ENCODE measurements at regions not wholly inside any gene's neighbourhood (a gene's known extent, or its start where the extent isn't known, plus 50 kb on each side); places are given as distances from the start of the nearest gene placed in this dataset.

DNA sequence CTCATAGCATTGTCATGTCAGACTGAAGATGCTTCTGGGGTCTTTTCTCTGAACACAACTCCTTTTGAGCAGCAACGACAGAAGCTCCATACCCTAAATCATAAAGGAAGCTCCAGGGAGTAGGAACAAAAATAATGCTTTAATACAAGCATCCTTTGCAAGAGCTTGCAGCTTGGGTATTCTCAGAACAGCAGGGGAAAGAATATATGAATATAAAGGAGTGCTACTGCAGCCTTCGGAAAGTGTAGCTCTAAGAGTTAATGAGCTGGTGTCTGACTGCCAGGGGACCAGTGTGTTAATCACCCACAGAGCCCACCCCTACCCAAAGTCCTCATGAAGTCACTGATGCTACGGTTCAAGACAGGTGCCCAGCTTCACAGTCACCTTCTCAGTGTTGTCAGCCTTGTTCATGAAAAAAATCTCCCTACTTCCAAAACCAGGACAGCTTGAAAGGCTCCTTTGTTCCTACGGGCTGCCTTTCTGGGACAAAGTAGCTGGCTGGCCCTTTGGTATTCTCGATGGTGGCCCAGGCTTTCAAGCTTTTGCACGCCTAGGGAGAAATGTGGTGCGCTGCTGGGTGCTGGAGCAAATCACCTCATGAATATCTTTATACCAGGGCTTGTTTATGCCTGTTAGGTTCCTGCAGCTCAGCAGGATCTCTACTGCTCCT lies 259.7 kb downstream of the CMPK2 start:
- Histone ChIP-seq H3K27me3 (ENCODE audit: insufficient read depth, poor library complexity, severe bottlenecking) (no peaks in the 10 kb centered on the region), H3K36me3 (ENCODE audit: low read depth) (no peaks in the 10 kb centered on the region), H3K4me1 (ENCODE audit: insufficient read depth, poor library complexity, severe bottlenecking) (no peaks in the 10 kb centered on the region), H3K27ac (ENCODE audit: poor library complexity, severe bottlenecking) (no peak overlapping the region), H3K9me3 (ENCODE audit: severe bottlenecking) (no peaks in the 10 kb centered on the region), H3K4me3 (ENCODE audit: severe bottlenecking) (no peak overlapping the region)
- TF ChIP-seq, protein P1, sequence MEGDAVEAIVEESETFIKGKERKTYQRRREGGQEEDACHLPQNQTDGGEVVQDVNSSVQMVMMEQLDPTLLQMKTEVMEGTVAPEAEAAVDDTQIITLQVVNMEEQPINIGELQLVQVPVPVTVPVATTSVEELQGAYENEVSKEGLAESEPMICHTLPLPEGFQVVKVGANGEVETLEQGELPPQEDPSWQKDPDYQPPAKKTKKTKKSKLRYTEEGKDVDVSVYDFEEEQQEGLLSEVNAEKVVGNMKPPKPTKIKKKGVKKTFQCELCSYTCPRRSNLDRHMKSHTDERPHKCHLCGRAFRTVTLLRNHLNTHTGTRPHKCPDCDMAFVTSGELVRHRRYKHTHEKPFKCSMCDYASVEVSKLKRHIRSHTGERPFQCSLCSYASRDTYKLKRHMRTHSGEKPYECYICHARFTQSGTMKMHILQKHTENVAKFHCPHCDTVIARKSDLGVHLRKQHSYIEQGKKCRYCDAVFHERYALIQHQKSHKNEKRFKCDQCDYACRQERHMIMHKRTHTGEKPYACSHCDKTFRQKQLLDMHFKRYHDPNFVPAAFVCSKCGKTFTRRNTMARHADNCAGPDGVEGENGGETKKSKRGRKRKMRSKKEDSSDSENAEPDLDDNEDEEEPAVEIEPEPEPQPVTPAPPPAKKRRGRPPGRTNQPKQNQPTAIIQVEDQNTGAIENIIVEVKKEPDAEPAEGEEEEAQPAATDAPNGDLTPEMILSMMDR (IDR thresholded peaks at IDR 0.05; ENCODE audit: poor library complexity, severe bottlenecking) = no peak
- no peak for DNase-seq (ENCODE audit: low spot score)
- ATAC-seq (ENCODE audit: low read depth) = no peak

DNA sequence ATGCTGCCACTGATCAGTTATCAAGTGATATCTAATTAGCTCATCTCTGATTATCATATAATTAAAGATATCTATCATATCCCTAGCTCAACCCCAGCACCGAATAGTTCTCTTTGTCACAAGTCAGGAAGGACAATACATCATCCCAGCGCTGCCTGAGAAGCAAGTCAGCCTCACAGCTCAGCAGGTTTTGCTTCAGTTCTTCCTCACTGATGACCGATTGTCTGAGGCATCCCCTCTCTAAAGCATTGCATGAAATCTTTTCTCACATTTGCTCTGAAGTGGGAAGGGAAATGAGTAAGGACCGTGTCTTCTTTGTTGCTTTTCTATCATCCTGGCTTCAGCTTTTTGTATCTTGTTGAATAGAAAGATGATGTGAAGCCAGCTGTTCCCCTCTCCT lies 247.9 kb downstream of the CMPK2 start:
- TF ChIP-seq, protein P1 (IDR thresholded peaks at IDR 0.05; ENCODE audit: poor library complexity, severe bottlenecking) = no peak
- Histone ChIP-seq H3K9me3 (ENCODE audit: severe bottlenecking) (no peaks in the 10 kb centered on the region), H3K4me3 (ENCODE audit: severe bottlenecking) (no peak overlapping the region), H3K36me3 (ENCODE audit: low read depth) (no peaks in the 10 kb centered on the region), H3K27ac (ENCODE audit: poor library complexity, severe bottlenecking) (no peak overlapping the region), H3K27me3 (ENCODE audit: insufficient read depth, poor library complexity, severe bottlenecking) (no peaks in the 10 kb centered on the region), H3K4me1 (ENCODE audit: insufficient read depth, poor library complexity, severe bottlenecking) (no peaks in the 10 kb centered on the region)
- DNase-seq (ENCODE audit: low spot score) = no peak
- ATAC-seq (ENCODE audit: low read depth) = no peak

DNA sequence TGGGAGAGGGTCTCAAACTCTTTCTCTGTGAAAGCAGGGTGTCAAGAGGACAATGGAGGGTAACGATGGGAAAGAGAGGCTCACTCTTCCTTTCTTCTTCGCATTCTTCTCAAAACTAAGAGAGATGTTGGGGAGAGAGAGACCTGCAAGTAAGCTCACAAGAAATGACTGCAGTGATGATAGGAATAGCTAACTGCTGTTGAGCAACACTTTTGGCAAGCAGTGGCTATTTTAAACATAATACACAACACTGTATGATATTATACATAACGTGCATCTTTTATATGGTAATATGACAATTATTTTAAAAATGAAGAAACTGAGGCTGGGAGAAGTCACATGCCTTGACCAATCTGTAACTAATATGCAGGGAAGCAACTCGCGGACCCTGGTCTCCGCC lies 247.5 kb downstream of the CMPK2 start:
- Histone ChIP-seq H3K4me3 (ENCODE audit: severe bottlenecking) (no peak overlapping the region), H3K36me3 (ENCODE audit: low read depth) (no peaks in the 10 kb centered on the region), H3K27ac (ENCODE audit: poor library complexity, severe bottlenecking) (no peak overlapping the region), H3K4me1 (ENCODE audit: insufficient read depth, poor library complexity, severe bottlenecking) (no peaks in the 10 kb centered on the region), H3K9me3 (ENCODE audit: severe bottlenecking) (no peaks in the 10 kb centered on the region), H3K27me3 (ENCODE audit: insufficient read depth, poor library complexity, severe bottlenecking) (no peaks in the 10 kb centered on the region)
- DNase-seq (ENCODE audit: low spot score) (no peak), ATAC-seq (ENCODE audit: low read depth) (no peak)
- TF ChIP-seq, protein P1 (IDR thresholded peaks at IDR 0.05; ENCODE audit: poor library complexity, severe bottlenecking) = no peak

DNA sequence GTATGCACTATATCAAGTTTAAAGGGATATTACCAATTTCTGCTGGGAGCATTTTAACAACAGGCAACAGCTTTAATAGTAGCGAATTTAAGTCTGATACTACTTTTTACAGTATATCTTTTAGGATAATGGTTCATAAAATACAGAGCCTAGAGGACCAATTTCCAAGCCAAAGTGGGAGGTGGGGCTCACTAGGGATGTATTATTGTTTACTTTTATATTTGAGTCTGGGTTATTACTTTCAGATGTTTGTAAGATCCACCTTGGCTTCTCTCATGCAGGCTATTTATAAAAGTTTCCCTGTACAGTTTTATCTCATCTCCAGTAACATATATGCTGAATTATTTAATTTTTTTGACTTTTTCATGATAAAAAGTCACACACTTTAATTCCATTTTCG lies 242.0 kb downstream of the CMPK2 start:
- Histone ChIP-seq H3K9me3 (ENCODE audit: severe bottlenecking) (no peaks in the 10 kb centered on the region), H3K4me1 (ENCODE audit: insufficient read depth, poor library complexity, severe bottlenecking) (no peaks in the 10 kb centered on the region), H3K27me3 (ENCODE audit: insufficient read depth, poor library complexity, severe bottlenecking) (no peaks in the 10 kb centered on the region), H3K4me3 (ENCODE audit: severe bottlenecking) (no peak overlapping the region), H3K27ac (ENCODE audit: poor library complexity, severe bottlenecking) (no peak overlapping the region), H3K36me3 (ENCODE audit: low read depth) (no peaks in the 10 kb centered on the region)
- ATAC-seq (ENCODE audit: low read depth) (no peak), DNase-seq (ENCODE audit: low spot score) (no peak)
- TF ChIP-seq, protein P1 (IDR thresholded peaks at IDR 0.05; ENCODE audit: poor library complexity, severe bottlenecking) = no peak

DNA sequence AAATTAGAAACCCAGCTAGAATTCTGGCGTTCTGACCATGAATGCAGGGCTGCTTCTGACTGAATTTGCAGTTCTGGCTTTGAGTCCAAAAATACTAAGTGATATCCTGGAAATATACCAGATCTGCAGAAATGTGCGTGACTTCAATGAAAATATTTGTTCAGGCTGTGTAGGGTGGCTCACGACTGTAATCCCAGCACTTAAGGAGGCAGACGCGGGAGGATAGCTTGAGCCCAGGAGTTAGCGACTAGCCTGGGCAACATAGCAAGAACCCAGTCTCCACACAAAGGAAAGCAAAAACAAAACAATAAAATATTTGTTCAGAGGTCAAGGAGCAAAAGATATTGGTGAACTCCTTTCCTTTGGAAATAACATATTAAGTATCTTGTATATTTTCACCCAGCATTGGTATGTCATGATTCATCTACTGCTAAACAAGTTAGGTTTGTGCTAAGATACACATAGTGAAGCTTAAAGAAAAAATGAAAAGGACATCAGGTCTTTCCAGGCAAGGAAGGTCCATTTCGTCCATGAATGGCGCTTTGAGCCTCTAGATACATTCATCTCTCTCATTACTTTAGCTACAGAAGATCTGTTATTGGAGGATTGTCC lies 239.2 kb downstream of the CMPK2 start:
- Histone ChIP-seq H3K27ac (ENCODE audit: poor library complexity, severe bottlenecking) (no peak overlapping the region), H3K27me3 (ENCODE audit: insufficient read depth, poor library complexity, severe bottlenecking) (no peaks in the 10 kb centered on the region), H3K4me3 (ENCODE audit: severe bottlenecking) (no peak overlapping the region), H3K4me1 (ENCODE audit: insufficient read depth, poor library complexity, severe bottlenecking) (no peaks in the 10 kb centered on the region), H3K9me3 (ENCODE audit: severe bottlenecking) (no peaks in the 10 kb centered on the region), H3K36me3 (ENCODE audit: low read depth) (no peaks in the 10 kb centered on the region)
- TF ChIP-seq, protein P1 (IDR thresholded peaks at IDR 0.05; ENCODE audit: poor library complexity, severe bottlenecking) = no peak
- DNase-seq (ENCODE audit: low spot score) (no peak), ATAC-seq (ENCODE audit: low read depth) (0 out of 3 replicates have a peak, but pooled peaks have one; percentile 36)

All from RWPE2 (cell line).